Fibroblast of skin of left quadriceps (primary cell): ENCODE measurements at regions not wholly inside any gene's neighbourhood (a gene's known extent, or its start where the extent isn't known, plus 50 kb on each side); places are given as distances from the start of the nearest gene placed in this dataset.

ENCODE experiments used
- DNase-seq, 2 experiments: peaks; one replicate each; pipeline ENCODE4 v3.0.0-alpha.2; 2013; ENCODE audit warnings: low read depth in 2 of 2

- DNase-seq, result no peak
Measured at GRCh38 chr18:44214396-44214795, 466.3 kb upstream of the SETBP1 start.

- DNase-seq, result no peak
Measured at GRCh38 chr18:44216169-44216568, 464.5 kb upstream of the SETBP1 start.

GRCh38 chr18:44227501-44227900, 453.2 kb upstream of the SETBP1 start:
- DNase-seq, result no peak

- peak; percentile 17 to 20 for DNase-seq
Measured at GRCh38 chr18:44229693-44230108, 451.0 kb upstream of the SETBP1 start.

- DNase-seq, result no peak
Measured at GRCh38 chr18:44231936-44232335, 448.8 kb upstream of the SETBP1 start.

- DNase-seq, result no peak
Measured at GRCh38 chr18:44232500-44232899, 448.2 kb upstream of the SETBP1 start.

GRCh38 chr18:44238454-44238853, 442.2 kb upstream of the SETBP1 start:
- peak; percentile 4 to 9 for DNase-seq

GRCh38 chr18:44238911-44239310, 441.8 kb upstream of the SETBP1 start:
- DNase-seq, result no peak

- no peak for DNase-seq
Measured at GRCh38 chr18:44241020-44241419, 439.7 kb upstream of the SETBP1 start.

- peak; percentile 6 to 8 for DNase-seq
Measured at GRCh38 chr18:44245019-44245418, 435.7 kb upstream of the SETBP1 start.

- DNase-seq, result no peak
Measured at GRCh38 chr18:44246001-44246400, 434.7 kb upstream of the SETBP1 start.

GRCh38 chr18:44258086-44258485, 422.6 kb upstream of the SETBP1 start:
- DNase-seq, result no peak

- no peak for DNase-seq
Measured at GRCh38 chr18:44258576-44258975, 422.1 kb upstream of the SETBP1 start.

- DNase-seq, result no peak
Measured at GRCh38 chr18:44259610-44260009, 421.1 kb upstream of the SETBP1 start.

GRCh38 chr18:44265437-44265836, 415.3 kb upstream of the SETBP1 start:
- no peak for DNase-seq

- no peak for DNase-seq
Measured at GRCh38 chr18:44273298-44273697, 407.4 kb upstream of the SETBP1 start.

- no peak for DNase-seq
Measured at GRCh38 chr18:44280479-44280878, 400.2 kb upstream of the SETBP1 start.

GRCh38 chr18:44286049-44286448, 394.6 kb upstream of the SETBP1 start:
- DNase-seq, result no peak

GRCh38 chr18:44290366-44290977, 390.2 kb upstream of the SETBP1 start:
- no peak for DNase-seq

- no peak for DNase-seq
Measured at GRCh38 chr18:44298566-44298965, 382.1 kb upstream of the SETBP1 start.

- peak; percentile 40 to 43 for DNase-seq
Measured at GRCh38 chr18:44309185-44309584, 371.5 kb upstream of the SETBP1 start.

GRCh38 chr18:44320619-44321460, 359.8 kb upstream of the SETBP1 start:
- no peak for DNase-seq

- no peak for DNase-seq
Measured at GRCh38 chr18:44321868-44322590, 358.7 kb upstream of the SETBP1 start.
